IMR-90 (cell line): ENCODE measurements at regions not wholly inside any gene's neighbourhood (a gene's known extent, or its start where the extent isn't known, plus 50 kb on each side); places are given as distances from the start of the nearest gene placed in this dataset.

Experiments
- ATAC-seq: fragments of 200-7000 bp; cut with Tn5 transposase; 2 replicates; pipeline ENCODE4 v1.9.1; 2020; ENCODE audit warnings: low read depth, mild to moderate bottlenecking, moderate library complexity
- BruUV-seq: library from RNA; stranded (reverse); fragments of 400-500 nt; replicated peaks from 2 replicates; lab custom pipeline; 2021; lab: Mats Ljungman, UMichigan
- CTCF ChIA-PET: fragments of 300-600 bp; formaldehyde crosslinking; extraction: SDS; loops from one replicate; lab custom pipeline; 2021; ENCODE audit warnings: antibody characterized with exemption; lab: Yijun Ruan, JAX
- POLR2A ChIA-PET: fragments of 300-600 bp; sonication (Branson Sonifier 250); formaldehyde crosslinking; loops from one replicate; lab custom pipeline; 2022; ENCODE audit warnings: antibody characterized with exemption; ENCODE audit not compliant: unreplicated experiment; lab: Charles Lee
- DNase-seq: peaks from one replicate; pipeline ENCODE4 v3.0.0; 2013
- H2AFZ ChIP-seq: replicated peaks from 2 replicates; pipeline ENCODE3; 2013; ENCODE audit warnings: low read length, mild to moderate bottlenecking; ENCODE audit not compliant: poor library complexity
- H2AK5ac ChIP-seq: 2 replicates; pipeline ENCODE4 v1.6.1; 2013; ENCODE audit warnings: low read depth, low read length, inconsistent platforms
- H2AK9ac ChIP-seq: replicated peaks from 2 replicates; pipeline ENCODE3; 2013; ENCODE audit warnings: mild to moderate bottlenecking, low read depth, low read length, moderate library complexity; ENCODE audit not compliant: poor library complexity
- H2BK120ac ChIP-seq: 2 replicates; pipeline ENCODE4 v1.6.1; 2013; ENCODE audit warnings: low read depth, low read length, inconsistent platforms
- H2BK15ac ChIP-seq: 3 replicates; pipeline ENCODE4 v1.6.1; 2013; ENCODE audit warnings: low read depth, low read length, inconsistent platforms
- H2BK20ac ChIP-seq: 2 replicates; pipeline ENCODE4 v1.6.1; 2013; ENCODE audit warnings: low read depth, mild to moderate bottlenecking, inconsistent platforms, low read length, moderate library complexity
- H2BK5ac ChIP-seq: 2 replicates; pipeline ENCODE4 v1.6.1; 2013; ENCODE audit warnings: mild to moderate bottlenecking, low read depth, low read length, inconsistent platforms; ENCODE audit not compliant: poor library complexity, severe bottlenecking
- H3K14ac ChIP-seq: replicated peaks from 2 replicates; pipeline ENCODE4 v1.6.1; 2013; ENCODE audit warnings: low read depth, low read length, inconsistent platforms
- H3K18ac ChIP-seq: 2 replicates; pipeline ENCODE4 v1.6.1; 2013; ENCODE audit warnings: low read depth, low read length, control low read depth
- H3K23ac ChIP-seq: 2 replicates; pipeline ENCODE4 v1.6.1; 2013; ENCODE audit warnings: low read depth, low read length, inconsistent platforms
- H3K27ac ChIP-seq: 2 replicates; pipeline ENCODE4 v1.5.1; 2013; ENCODE audit warnings: mild to moderate bottlenecking, control low read depth, low read length; ENCODE audit not compliant: insufficient read depth
- H3K27me3 ChIP-seq: 2 replicates; pipeline ENCODE4 v1.6.1; 2013; ENCODE audit warnings: low read length; ENCODE audit not compliant: control insufficient read depth, insufficient read depth
- H3K36me3 ChIP-seq: 2 replicates; pipeline ENCODE4 v1.6.1; 2013; ENCODE audit warnings: low read length, mixed read lengths; ENCODE audit not compliant: control insufficient read depth, insufficient read depth
- H3K4ac ChIP-seq: 2 replicates; pipeline ENCODE4 v1.6.1; 2013; ENCODE audit warnings: low read depth, low read length, inconsistent platforms
- H3K4me1 ChIP-seq: 2 replicates; pipeline ENCODE4 v1.6.1; 2013; ENCODE audit warnings: low read length, mixed read lengths; ENCODE audit not compliant: control insufficient read depth, insufficient read depth
- H3K4me2 ChIP-seq: 2 replicates; pipeline ENCODE4 v1.6.1; 2013; ENCODE audit warnings: low read depth, mild to moderate bottlenecking, control low read depth, low read length, moderate library complexity
- H3K4me3 ChIP-seq: 2 replicates; pipeline ENCODE4 v1.5.1; 2013; ENCODE audit warnings: low read depth, mild to moderate bottlenecking, control low read depth, low read length, moderate library complexity; ENCODE audit not compliant: insufficient read depth
- H3K56ac ChIP-seq: 2 replicates; pipeline ENCODE4 v1.6.1; 2013; ENCODE audit warnings: low read length, inconsistent platforms; ENCODE audit not compliant: insufficient read depth; ENCODE audit errors: extremely low read depth
- H3K79me1 ChIP-seq, 2 experiments: 2 replicates each; pipeline ENCODE4 v1.6.1; 2013; ENCODE audit warnings: low read length in 2 of 2, inconsistent platforms in 1 of 2, low read depth in 1 of 2
- H3K9ac ChIP-seq: 2 replicates; pipeline ENCODE4 v1.6.1; 2013; ENCODE audit warnings: low read depth, low read length, control low read depth
- H3K9me1 ChIP-seq: 2 replicates; pipeline ENCODE4 v1.6.1; 2013; ENCODE audit warnings: low read length, inconsistent platforms; ENCODE audit not compliant: insufficient read depth
- H3K9me3 ChIP-seq: 2 replicates; pipeline ENCODE4 v1.6.1; 2013; ENCODE audit warnings: low read length; ENCODE audit not compliant: control insufficient read depth, insufficient read depth
- H4K20me1 ChIP-seq: 2 replicates; pipeline ENCODE4 v1.6.1; 2013; ENCODE audit warnings: low read length, inconsistent platforms; ENCODE audit not compliant: insufficient read depth
- H4K5ac ChIP-seq: 2 replicates; pipeline ENCODE4 v1.6.1; 2013; ENCODE audit warnings: mild to moderate bottlenecking, low read depth, low read length, control low read depth
- H4K8ac ChIP-seq, 2 experiments: 2 replicates each; pipeline ENCODE4 v1.6.1; 2013; ENCODE audit warnings: low read depth in 2 of 2, low read length in 2 of 2, control low read depth in 1 of 2, inconsistent platforms in 1 of 2
- H4K91ac ChIP-seq: 2 replicates; pipeline ENCODE4 v1.6.1; 2013; ENCODE audit warnings: low read depth, low read length, inconsistent platforms; ENCODE audit not compliant: insufficient read depth
- BHLHE40 ChIP-seq: fragments of 150-350 bp; IDR thresholded peaks from 2 replicates; pipeline ENCODE4 v1.6.1; 2016; ENCODE audit warnings: mild to moderate bottlenecking, low read depth, low read length
- CEBPB ChIP-seq: IDR thresholded peaks from 2 replicates; pipeline ENCODE4 v1.6.1; 2012; ENCODE audit warnings: low read depth, low read length, improper control_type of control experiment
- CHD1 ChIP-seq: IDR thresholded peaks from 2 replicates; pipeline ENCODE4 v1.6.1; 2012; ENCODE audit warnings: low read depth, low read length, improper control_type of control experiment
- MAFK ChIP-seq: IDR thresholded peaks from 2 replicates; pipeline ENCODE4 v1.6.1; 2012; ENCODE audit warnings: low read depth, low read length, improper control_type of control experiment
- POLR2A ChIP-seq: IDR thresholded peaks from 2 replicates; pipeline ENCODE4 v1.6.1; 2012; ENCODE audit warnings: mild to moderate bottlenecking, low read depth, low read length
- RAD21 ChIP-seq: IDR thresholded peaks from 2 replicates; pipeline ENCODE4 v1.6.1; 2012; ENCODE audit warnings: low read length, improper control_type of control experiment
- RCOR1 ChIP-seq: IDR thresholded peaks from 2 replicates; pipeline ENCODE4 v1.6.1; 2012; ENCODE audit warnings: mild to moderate bottlenecking, low read length, improper control_type of control experiment; ENCODE audit not compliant: insufficient replicate concordance
- RFX5 ChIP-seq: IDR thresholded peaks from 2 replicates; pipeline ENCODE4 v1.8.0; 2012; ENCODE audit warnings: low read depth, mild to moderate bottlenecking, low read length, moderate library complexity
- SMC3 ChIP-seq: fragments of 150-350 bp; IDR thresholded peaks from 2 replicates; pipeline ENCODE4 v1.6.1; 2016; ENCODE audit warnings: low read depth, mild to moderate bottlenecking, antibody characterized with exemption, low read length, moderate library complexity
- WGBS, 2 experiments: methylation state at CpG; one replicate each; pipeline versions ENCODE4 v1.1.5 to v1.1.7; 2013; ENCODE audit warnings: missing lambda C conversion rate in 2 of 2; ENCODE audit not compliant: insufficient read length in 1 of 2; ENCODE audit errors: extremely low coverage in 2 of 2; 5-methylcytosine and 5-hydroxymethylcytosine counted together
- dilution Hi-C: fragments of 300-500 bp; cut with HindIII; formaldehyde crosslinking; loops from one replicate; pipeline ENCODE4 v1.14.3; 2018; ENCODE audit warnings: low sequenced_read_pairs; ENCODE audit not compliant: unreplicated experiment
- in situ Hi-C: fragments of 300-500 bp; cut with MboI; formaldehyde crosslinking; loops from 3 replicates; pipeline ENCODE4 v1.14.3; 2019; ENCODE audit warnings: low sequenced_read_pairs, inconsistent platforms, mixed read lengths
- intact Hi-C: fragments of 100-400 bp; cut with micrococcal nuclease; formaldehyde crosslinking; loops from 2 replicates; pipeline ENCODE4 v1.10.0; 2022

DNA sequence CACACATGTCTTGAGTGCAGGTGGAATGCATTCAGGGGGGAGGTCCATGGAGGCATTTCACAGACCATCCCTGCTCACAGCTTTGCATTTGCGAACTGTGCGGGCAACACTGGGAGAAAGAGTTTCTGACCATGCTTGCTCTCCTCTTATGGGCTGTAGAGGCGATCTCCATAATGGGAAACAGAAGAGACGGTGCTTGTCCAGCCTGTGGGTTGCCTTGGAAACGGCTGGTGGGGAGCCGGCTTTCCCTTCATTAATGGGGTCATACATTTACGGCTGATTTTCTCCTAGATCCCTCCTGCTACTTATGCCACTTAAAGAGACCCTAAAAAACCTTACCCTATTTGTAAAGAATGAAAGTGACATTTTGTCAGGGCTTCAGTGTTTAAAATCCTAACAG lies 147.4 kb downstream of the SOX11 start:
- POLR2A ChIA-PET = no interaction called here
- Histone ChIP-seq H4K8ac (no peak overlapping the region), H2BK20ac (no peak overlapping the region), H3K4me3 (no peak overlapping the region), H3K27me3 (no peaks in the 10 kb centered on the region; the same call in 1 of the 2 replicates), H3K9ac (no peak overlapping the region), H3K27ac (no peak overlapping the region), H3K4me1 (no peaks in the 10 kb centered on the region), H3K23ac (no peak overlapping the region), H3K4ac (no peak overlapping the region), H3K9me3 (peaks cover 2% of the 10 kb centered on the region; the same call in 1 of the 2 replicates), H3K79me1 (no peaks in the 10 kb centered on the region), H3K4me2 (no peak overlapping the region), H3K56ac (no peak overlapping the region), H2AFZ (no peak overlapping the region), H3K9me1 (no peaks in the 10 kb centered on the region), H2BK5ac (no peak overlapping the region), H3K36me3 (no peaks in the 10 kb centered on the region), H2AK5ac (no peak overlapping the region), H3K18ac (no peak overlapping the region), H2AK9ac (no peak overlapping the region), H4K20me1 (no peaks in the 10 kb centered on the region), H2BK15ac (no peak overlapping the region), H3K14ac (no peak overlapping the region), H4K5ac (no peak overlapping the region), H2BK120ac (no peak overlapping the region), H4K91ac (no peak overlapping the region)
- DNase-seq = no peak
- ATAC-seq = no peak
- BruUV-seq = no TSS peak
- intact Hi-C loops (no loop called here), dilution Hi-C loops (no loop called here), in situ Hi-C loops (no loop called here)
- CTCF ChIA-PET = no interaction called here
- TF ChIP-seq CHD1 = no peak
- no peak for TF ChIP-seq SMC3
- TF ChIP-seq POLR2A = no peak
- TF ChIP-seq MAFK = no peak
- no peak for TF ChIP-seq RCOR1
- no peak for TF ChIP-seq RAD21
- no peak for TF ChIP-seq BHLHE40
- TF ChIP-seq RFX5 = no peak
- TF ChIP-seq CEBPB = no peak
- 40% methylated on average over 1 of the region's 7 CpGs; no CpG with 5 or more reads in 1 of the 2 experiments for WGBS, 2 experiments
